ENCODE measurements at regions not wholly inside any gene's neighbourhood (a gene's known extent, or its start where the extent isn't known, plus 50 kb on each side); places are given as distances from the start of the nearest gene placed in this dataset.

- DNase-seq (ENCODE audit: low read depth): no peak
Observed at GRCh38 chr15:35857567-35858226, 311.7 kb upstream of the DPH6 start.

DNA sequence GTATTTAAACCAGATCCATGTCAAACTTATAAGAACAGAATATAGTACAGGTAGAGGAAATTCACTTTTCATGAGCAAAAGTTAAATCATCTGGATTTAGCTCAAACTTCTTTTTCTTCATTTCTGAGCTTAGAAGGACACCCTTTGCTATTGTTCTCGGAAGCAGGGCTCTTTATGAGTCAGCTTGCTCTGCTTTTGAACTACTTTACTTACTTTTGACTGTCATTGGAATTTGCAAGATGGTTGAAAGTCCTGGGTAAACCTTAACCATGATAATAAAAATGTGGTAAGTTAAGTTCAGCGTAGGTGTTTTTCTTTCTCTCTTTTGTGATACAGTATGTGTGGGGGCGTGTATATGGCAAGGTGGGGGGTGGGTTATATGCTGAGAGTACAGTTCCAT lies 312.7 kb upstream of the DPH6 start:
- DNase-seq (ENCODE audit: low read depth): no peak

- no peak for DNase-seq (ENCODE audit: low read depth)
Observed at GRCh38 chr15:35863655-35864054, 317.7 kb upstream of the DPH6 start.

DNA sequence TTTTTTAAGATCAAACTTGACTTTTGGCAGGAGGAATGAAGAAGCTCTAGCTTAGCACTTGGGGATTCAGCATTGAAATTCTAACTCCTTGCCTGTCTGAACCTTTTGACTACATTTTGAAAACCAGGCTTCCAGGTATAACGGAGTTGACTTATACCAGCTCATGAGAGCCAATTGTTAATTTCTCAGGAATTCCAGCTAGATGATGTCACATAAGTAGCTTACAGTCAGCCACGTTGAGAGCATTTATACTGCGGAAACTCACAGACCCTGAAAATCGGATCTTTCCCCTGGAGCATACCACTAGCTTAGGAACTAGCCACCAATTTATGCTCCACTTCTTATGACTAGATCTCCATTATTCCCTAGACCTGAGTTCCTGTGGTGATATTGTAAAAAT lies 321.4 kb upstream of the DPH6 start:
- no peak for DNase-seq (ENCODE audit: low read depth)

GRCh38 chr15:35871282-35871681 lies 325.3 kb upstream of the DPH6 start:
- no peak for DNase-seq (ENCODE audit: low read depth)

DNA sequence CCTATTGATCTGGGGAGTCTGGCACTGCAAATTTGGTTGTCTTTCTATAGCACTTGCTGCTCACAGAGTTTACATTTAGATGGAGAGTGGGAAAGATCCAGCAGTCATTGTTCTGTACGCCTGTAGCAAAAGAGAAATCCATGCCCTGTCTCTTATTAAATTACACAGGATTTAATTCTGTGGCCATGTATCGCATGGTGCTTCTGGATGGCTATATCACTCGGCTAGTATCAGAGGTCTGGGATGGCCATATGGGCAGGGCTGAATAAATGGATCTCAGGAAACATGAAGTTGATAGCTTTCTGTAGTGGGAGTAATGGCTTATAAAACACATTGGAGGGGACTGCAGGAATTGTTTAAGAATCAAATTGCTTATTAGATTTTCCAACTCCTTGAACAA lies 325.8 kb upstream of the DPH6 start:
- no peak for DNase-seq (ENCODE audit: low read depth)

- DNase-seq (ENCODE audit: low read depth): no peak
Observed at GRCh38 chr15:35872577-35872976, 326.6 kb upstream of the DPH6 start.

- DNase-seq (ENCODE audit: low read depth): peak; percentile 74
Observed at GRCh38 chr15:35874260-35874905, 328.4 kb upstream of the DPH6 start.

DNA sequence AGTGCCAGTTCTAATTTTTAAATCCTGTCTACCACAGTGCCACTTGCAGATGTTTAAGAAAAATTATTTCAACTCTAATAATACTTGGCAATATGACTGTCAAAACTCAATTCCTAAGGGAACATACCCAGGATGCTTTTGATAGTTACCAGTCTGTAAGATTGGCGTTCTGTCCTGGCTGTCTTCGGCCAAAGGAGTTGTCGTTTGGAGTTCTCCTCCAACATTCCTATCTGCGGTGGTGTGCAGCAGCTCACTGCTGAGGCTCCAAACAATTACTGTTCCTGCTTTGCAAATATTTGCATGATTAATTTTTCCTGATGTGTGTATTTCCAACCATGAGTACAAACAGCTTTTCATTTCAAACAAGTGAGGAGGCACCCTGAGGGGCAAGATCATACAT lies 330.8 kb upstream of the DPH6 start:
- peak; percentile 6 for DNase-seq (ENCODE audit: low read depth)

DNA sequence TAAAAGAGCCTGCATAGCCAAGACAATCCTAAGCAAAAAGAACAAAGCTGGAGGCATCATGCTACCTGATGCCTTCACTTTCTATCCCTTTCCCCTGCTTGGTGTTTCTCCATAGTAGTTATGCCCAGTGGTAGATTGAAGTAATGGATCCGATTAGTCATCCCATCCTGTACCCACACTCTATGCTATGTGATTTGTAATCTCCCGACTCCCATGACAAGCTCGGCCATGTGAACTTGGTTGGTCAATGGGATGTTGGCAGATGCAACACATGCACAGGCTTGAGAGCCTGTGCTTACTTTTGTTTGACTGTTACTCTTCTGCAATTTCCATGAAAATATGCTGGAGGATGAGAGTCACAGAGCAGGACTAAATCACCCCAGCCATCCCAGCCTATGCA lies 334.9 kb upstream of the DPH6 start:
- DNase-seq (ENCODE audit: low read depth): no peak

- no peak for DNase-seq (ENCODE audit: low read depth)
Observed at GRCh38 chr15:35885870-35886269, 339.9 kb upstream of the DPH6 start.

DNA sequence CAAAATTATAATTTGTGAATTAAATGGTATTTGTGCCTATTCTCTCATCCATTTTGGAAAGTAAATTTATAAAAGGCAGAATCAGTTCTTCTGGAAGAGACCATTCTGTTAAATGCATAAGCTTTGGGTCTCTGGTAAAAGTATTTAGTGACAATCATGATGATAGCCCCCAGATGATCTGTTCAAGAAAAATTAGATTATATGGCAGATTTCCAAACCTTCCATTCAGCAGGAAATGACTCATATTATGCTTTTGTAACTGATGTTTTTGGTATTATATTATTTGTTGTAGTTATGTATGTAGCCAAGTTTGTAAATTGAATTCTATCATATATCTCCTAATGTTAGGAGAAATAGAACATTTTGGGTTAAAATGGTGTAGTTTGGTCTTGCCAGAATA lies 340.8 kb upstream of the DPH6 start:
- DNase-seq (ENCODE audit: low read depth): no peak

- DNase-seq (ENCODE audit: low read depth): no peak
Observed at GRCh38 chr15:35888815-35889214, 342.9 kb upstream of the DPH6 start.

- DNase-seq (ENCODE audit: low read depth): no peak
Observed at GRCh38 chr15:35907511-35907910, 361.5 kb upstream of the DPH6 start.

GRCh38 chr15:35909414-35909813 lies 363.4 kb upstream of the DPH6 start:
- DNase-seq (ENCODE audit: low read depth): no peak

GRCh38 chr15:35910227-35910626 lies 364.3 kb upstream of the DPH6 start:
- no peak for DNase-seq (ENCODE audit: low read depth)

- DNase-seq (ENCODE audit: low read depth): no peak
Observed at GRCh38 chr15:35911052-35911777, 365.2 kb upstream of the DPH6 start.

DNA sequence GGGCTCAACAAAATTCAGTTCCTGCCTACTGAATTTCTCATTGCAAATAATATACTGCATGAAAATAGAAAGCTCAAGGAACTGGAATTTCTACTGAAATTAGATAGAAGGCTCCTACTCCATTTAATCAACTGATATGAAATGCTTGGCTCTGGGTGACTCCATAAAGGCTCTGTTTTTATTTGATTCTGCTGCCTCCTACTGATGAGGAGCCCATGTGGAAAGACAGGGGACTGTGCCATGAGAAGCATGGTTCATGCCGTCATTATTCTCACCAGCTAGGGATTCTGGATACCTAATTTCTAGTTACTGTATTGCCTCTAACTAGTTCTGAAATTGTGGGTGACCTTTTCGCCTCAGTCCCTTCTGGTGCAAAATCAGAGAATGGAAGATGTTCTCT lies 366.2 kb upstream of the DPH6 start:
- DNase-seq (ENCODE audit: low read depth): peak; percentile 6

GRCh38 chr15:35914573-35914972 lies 368.6 kb upstream of the DPH6 start:
- DNase-seq (ENCODE audit: low read depth): no peak

- no peak for DNase-seq (ENCODE audit: low read depth)
Observed at GRCh38 chr15:35921046-35921445, 375.1 kb upstream of the DPH6 start.

GRCh38 chr15:35925275-35926006 lies 379.5 kb upstream of the DPH6 start:
- DNase-seq (ENCODE audit: low read depth): no peak

DNA sequence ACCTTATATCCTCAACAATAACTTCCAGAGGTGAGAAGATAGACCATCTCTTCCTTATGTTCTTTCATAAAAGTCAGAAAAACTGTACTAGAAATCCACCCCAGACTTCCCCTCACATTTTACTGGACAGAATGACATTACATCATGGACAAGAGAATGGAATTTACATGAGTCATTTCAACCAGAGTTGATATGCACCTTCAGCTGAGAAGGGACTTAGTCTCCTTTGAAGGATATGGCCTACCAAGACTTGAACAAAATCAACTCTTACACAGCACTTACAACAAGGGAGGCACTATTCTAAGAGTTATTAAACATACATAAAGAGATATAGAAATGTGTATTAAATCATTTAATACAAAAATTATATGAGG lies 380.0 kb upstream of the DPH6 start:
- DNase-seq (ENCODE audit: low read depth): no peak

GRCh38 chr15:35928847-35929246 lies 382.9 kb upstream of the DPH6 start:
- DNase-seq (ENCODE audit: low read depth): no peak

Data from fibroblast of gingiva (primary cell).